ENCODE measurements at regions not wholly inside any gene's neighbourhood (a gene's known extent, or its start where the extent isn't known, plus 50 kb on each side); places are given as distances from the start of the nearest gene placed in this dataset.

DNA sequence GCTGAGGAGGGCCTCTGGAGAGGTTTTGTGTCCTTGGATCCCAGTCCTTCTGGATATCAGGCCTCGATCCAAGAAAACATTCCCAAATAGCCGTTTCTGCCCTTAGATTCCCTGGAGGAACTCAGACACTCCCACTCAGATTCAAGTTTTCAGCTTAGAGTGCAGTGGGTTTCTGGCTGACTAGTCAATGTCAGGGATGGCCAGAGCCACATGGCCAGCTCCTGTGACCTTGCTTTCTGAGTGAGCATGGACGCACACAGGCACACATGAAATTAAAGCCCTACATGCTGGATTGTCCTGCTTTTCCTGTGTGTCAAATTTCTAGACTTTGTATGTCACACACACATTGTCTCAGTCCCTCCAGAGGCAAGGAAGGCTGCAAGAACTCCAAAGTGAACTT lies 86.2 kb downstream of the TNFAIP2 start:
- peaks cover 4% of the 10 kb centered on the region for H3K36me3 Mint-ChIP-seq (ENCODE audit: low read depth)
- H3K4me1 Mint-ChIP-seq (ENCODE audit: low read depth), result peaks cover 29% of the 10 kb centered on the region
- no peak for DNase-seq (ENCODE audit: low spot score)
- peaks cover 2% of the 10 kb centered on the region for H3K27me3 Mint-ChIP-seq (ENCODE audit: low read depth)
- H3K27ac Mint-ChIP-seq (ENCODE audit: unreplicated experiment), result no peak overlapping the region
- TF ChIP-seq, protein P1, sequence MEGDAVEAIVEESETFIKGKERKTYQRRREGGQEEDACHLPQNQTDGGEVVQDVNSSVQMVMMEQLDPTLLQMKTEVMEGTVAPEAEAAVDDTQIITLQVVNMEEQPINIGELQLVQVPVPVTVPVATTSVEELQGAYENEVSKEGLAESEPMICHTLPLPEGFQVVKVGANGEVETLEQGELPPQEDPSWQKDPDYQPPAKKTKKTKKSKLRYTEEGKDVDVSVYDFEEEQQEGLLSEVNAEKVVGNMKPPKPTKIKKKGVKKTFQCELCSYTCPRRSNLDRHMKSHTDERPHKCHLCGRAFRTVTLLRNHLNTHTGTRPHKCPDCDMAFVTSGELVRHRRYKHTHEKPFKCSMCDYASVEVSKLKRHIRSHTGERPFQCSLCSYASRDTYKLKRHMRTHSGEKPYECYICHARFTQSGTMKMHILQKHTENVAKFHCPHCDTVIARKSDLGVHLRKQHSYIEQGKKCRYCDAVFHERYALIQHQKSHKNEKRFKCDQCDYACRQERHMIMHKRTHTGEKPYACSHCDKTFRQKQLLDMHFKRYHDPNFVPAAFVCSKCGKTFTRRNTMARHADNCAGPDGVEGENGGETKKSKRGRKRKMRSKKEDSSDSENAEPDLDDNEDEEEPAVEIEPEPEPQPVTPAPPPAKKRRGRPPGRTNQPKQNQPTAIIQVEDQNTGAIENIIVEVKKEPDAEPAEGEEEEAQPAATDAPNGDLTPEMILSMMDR (IDR thresholded peaks at IDR 0.05), result no peak
- H3K4me3 Mint-ChIP-seq (ENCODE audit: unreplicated experiment), result no peak overlapping the region
- H3K9me3 Mint-ChIP-seq (ENCODE audit: low read depth), result peaks cover 7% of the 10 kb centered on the region

DNA sequence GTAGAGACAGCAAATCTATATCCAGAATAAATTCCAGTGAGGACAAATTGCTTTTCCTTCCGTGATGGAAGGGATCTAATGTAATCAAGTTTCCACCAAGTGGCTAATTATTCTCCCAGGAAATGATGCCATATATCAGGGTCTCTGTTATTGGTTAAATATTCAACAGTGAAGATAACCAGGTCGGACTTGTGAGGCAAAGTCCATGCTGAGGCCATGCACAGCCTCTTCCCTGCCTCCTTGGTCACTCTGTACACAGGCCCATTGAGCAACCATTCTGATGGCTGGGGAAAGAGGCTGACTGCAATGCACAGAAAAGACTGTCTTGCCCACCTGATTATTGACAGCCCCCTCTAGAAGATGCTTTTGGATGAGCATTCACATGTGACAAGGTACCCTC lies 90.1 kb downstream of the TNFAIP2 start:
- TF ChIP-seq, protein P1 (IDR thresholded peaks at IDR 0.05), result no peak
- H3K9me3 Mint-ChIP-seq (ENCODE audit: low read depth), result peaks cover 4% of the 10 kb centered on the region
- H3K36me3 Mint-ChIP-seq (ENCODE audit: low read depth), result peaks cover 6% of the 10 kb centered on the region
- H3K4me3 Mint-ChIP-seq (ENCODE audit: unreplicated experiment), result no peak overlapping the region
- H3K27ac Mint-ChIP-seq (ENCODE audit: unreplicated experiment), result no peak overlapping the region
- DNase-seq (ENCODE audit: low spot score), result no peak
- H3K27me3 Mint-ChIP-seq (ENCODE audit: low read depth), result peaks cover 3% of the 10 kb centered on the region
- H3K4me1 Mint-ChIP-seq (ENCODE audit: low read depth), result peaks cover 11% of the 10 kb centered on the region

DNA sequence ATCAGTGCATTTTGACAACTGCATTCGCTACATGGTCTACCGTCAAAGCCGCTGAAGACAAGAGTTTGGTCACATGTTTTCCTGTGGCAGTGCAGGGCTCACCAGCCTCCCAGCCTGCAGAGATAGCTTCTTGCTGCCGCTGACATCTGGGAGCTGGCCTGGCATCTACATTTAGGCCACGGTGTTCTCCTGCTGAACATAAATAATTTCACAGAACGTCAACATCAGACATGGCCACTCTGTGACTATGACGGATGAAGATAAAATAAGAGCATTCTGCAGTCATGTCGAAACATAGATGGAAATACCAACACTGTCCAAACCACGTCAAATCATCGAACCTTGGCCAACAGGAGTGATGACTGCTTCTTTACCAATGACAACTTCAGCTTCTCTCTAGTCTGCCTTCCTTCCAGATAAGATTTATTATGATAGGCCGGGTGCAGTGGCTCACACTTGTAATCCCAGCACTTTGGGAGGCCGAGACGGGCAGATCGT lies 91.2 kb downstream of the TNFAIP2 start:
- Mint-ChIP-seq H3K36me3 (ENCODE audit: low read depth) (peaks cover 6% of the 10 kb centered on the region), H3K4me1 (ENCODE audit: low read depth) (peaks cover 1% of the 10 kb centered on the region), H3K4me3 (ENCODE audit: unreplicated experiment) (no peak overlapping the region), H3K27ac (ENCODE audit: unreplicated experiment) (no peak overlapping the region), H3K9me3 (ENCODE audit: low read depth) (peaks cover 4% of the 10 kb centered on the region), H3K27me3 (ENCODE audit: low read depth) (peaks cover 3% of the 10 kb centered on the region)
- DNase-seq (ENCODE audit: low spot score), result no peak
- TF ChIP-seq, protein P1 (IDR thresholded peaks at IDR 0.05), result no peak

DNA sequence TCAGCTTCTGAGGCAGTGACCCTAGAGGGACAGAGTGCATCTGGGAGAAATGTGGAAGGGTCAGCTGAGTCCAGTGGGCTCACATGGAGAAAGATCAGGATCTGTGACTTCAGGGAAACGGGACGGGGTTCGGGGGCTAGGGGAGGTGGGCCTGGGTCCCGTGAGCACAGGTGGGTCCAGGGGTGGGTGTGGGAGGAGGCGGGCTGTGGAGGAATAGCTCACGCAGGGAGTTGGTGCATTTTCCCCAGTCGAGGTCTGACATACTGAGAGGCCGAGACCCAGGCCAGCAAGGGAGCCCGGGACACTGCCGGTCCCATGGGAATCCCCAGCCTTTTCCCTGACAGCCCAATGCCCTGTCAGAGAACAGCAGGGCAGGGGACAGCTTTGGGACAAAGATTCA lies 93.1 kb downstream of the TNFAIP2 start:
- Mint-ChIP-seq H3K4me1 (ENCODE audit: low read depth) (peaks cover 4% of the 10 kb centered on the region), H3K9me3 (ENCODE audit: low read depth) (peaks cover 4% of the 10 kb centered on the region), H3K27ac (ENCODE audit: unreplicated experiment) (no peak overlapping the region), H3K36me3 (ENCODE audit: low read depth) (peaks cover 6% of the 10 kb centered on the region), H3K4me3 (ENCODE audit: unreplicated experiment) (no peak overlapping the region), H3K27me3 (ENCODE audit: low read depth) (peaks cover 3% of the 10 kb centered on the region)
- DNase-seq (ENCODE audit: low spot score), result peak; percentile 58
- TF ChIP-seq, protein P1 (IDR thresholded peaks at IDR 0.05), result no peak

DNA sequence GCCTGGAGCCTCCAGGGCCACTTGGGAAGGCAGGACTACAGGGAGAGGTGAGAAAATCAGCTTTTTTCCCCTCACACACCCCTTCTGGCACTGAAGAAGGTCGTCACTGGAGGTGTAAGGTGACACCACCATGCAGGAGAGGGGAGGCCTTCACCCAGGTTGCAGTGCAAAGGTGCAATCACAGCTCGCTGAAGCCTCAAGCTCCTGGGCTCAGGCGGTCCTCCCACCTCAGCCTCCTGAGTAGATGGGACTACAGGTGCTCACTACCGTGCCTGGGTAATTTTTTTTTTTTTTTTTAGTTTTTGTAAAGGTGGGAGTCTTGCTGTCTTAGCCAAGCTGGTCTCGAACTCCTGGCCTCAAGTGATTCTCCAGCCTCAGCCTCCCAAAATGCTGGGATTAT lies 93.6 kb downstream of the TNFAIP2 start:
- DNase-seq (ENCODE audit: low spot score), result peak; percentile 28
- TF ChIP-seq, protein P1 (IDR thresholded peaks at IDR 0.05), result no peak
- peaks cover 6% of the 10 kb centered on the region for H3K36me3 Mint-ChIP-seq (ENCODE audit: low read depth)
- no peak overlapping the region for H3K27ac Mint-ChIP-seq (ENCODE audit: unreplicated experiment)
- H3K4me1 Mint-ChIP-seq (ENCODE audit: low read depth), result peaks cover 4% of the 10 kb centered on the region
- peaks cover 4% of the 10 kb centered on the region for H3K9me3 Mint-ChIP-seq (ENCODE audit: low read depth)
- H3K27me3 Mint-ChIP-seq (ENCODE audit: low read depth), result peaks cover 3% of the 10 kb centered on the region
- H3K4me3 Mint-ChIP-seq (ENCODE audit: unreplicated experiment), result no peak overlapping the region

Data from chondrocyte (in vitro differentiated cells).